Activated CD4-positive, alpha-beta T cell treated with anti-CD3 and anti-CD28 coated beads for 4 hours (primary cell): ENCODE measurements at regions not wholly inside any gene's neighbourhood (a gene's known extent, or its start where the extent isn't known, plus 50 kb on each side); places are given as distances from the start of the nearest gene placed in this dataset.

Experiments used
- DNase-seq, 2 donors: peaks; one replicate each; pipeline ENCODE4 v3.0.0-alpha.2; 2020

DNA sequence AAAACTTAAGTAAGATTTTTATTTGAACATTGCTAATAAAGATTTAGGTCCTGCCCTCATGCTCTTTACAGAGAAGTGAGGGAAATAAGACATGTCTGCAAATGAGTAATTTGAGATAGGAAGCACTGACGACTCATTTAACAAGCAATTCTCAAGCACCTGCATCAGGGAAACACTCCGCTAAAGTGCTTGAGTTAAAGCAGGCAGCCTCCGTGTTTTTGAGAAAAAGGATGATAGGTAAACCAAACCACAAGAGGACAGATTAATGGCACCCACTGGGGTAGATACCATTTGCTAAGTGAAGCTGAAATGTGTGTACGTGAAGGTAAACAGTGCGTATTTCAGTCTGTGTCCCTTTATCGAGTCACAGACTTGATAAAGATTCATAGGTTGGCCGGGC is 184.6 kb upstream of the CARD18 start:
- no peak for DNase-seq

DNA sequence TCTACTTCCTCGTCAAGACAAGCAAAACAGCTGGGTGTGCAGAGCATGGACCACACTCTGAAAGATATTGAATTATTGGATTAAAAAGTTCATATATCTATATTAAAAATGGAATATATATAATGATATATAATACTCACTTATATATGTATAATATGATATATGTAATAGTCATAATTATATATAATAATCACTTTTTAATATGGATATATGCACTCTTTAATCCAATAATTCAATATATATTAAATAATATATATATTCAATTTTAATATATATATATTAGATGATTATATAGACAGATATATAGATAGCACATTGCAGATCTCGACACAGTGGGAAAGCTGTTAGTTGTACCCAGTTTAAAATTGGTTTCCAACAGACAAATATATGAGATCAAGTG is 182.1 kb upstream of the CARD18 start:
- no peak for DNase-seq

DNA sequence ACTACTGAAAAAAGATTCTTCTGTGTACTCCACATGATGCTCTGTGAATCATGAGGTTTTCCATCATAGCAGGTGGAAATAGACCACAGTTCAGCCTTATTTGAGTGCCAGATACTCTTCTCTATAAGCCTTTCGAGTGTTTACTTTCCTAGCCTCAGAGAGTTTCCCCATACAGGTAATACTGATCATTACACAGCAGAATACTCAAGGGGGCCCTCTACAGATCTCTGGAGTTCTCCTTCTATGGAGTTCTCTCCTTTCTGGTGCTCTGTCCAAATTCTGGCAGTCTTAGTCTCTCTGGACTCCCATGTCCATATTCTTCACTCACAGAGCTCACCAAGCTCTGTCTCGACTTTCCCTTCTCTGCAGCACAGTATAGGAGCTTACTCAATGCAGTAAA is 175.7 kb upstream of the CARD18 start:
- DNase-seq, result no peak

DNA sequence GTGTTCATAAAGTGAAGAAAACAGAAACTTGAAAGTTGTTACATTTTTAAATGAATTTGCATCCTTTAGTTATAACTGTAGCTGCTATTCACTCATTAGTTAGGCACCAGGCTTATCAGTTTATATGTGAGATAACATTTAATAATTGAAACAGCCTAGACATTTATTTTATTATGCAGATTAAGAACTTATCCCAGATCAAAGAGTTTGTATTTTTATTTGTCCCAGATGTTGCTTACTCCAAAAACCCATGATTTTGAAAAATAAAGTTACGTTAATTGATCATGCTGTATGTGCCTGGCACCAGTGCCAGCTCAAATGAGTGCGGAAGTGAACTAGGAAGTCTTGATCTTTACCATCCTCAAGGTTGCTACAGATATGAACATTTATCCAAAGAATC is 172.7 kb upstream of the CARD18 start:
- DNase-seq, result no peak

DNA sequence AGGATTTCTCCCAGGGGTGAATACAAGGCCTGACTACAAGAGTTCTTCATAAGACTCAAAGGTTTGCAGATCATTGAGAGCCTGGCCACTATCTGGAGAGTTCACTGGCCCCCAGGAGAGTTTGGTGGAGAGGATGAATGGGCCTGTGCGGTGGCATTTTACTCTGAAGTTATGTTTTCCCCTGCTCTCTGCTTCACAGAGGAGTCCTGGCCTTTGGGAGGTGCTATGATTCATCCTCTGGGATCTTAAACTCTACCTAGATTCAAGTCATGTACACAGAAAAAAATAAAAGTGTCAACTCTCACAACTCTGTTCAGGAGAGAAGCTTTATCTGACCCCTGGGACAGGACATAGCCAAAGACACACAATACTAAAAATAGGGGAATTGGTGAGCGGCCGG is 159.1 kb upstream of the CARD18 start:
- no peak for DNase-seq

DNA sequence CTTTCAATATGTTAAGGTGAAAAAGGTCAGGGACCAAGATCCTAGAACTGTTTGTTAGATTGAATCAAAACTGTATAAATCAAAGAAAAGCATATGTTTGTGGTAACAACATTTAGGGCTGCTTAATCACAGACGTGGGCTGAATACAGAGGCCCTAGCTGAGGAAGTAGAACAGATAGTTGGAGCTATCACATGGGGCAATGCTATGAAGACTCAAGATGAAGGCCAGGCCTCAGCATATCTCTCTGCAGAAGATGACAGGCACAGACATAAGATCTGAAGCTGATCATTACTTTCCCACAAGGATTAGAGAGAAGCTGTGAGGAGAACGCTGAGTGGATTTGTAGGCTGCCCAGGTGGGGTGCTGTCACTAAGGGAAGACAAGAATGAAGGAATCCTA is 158.6 kb upstream of the CARD18 start:
- no peak for DNase-seq

DNA sequence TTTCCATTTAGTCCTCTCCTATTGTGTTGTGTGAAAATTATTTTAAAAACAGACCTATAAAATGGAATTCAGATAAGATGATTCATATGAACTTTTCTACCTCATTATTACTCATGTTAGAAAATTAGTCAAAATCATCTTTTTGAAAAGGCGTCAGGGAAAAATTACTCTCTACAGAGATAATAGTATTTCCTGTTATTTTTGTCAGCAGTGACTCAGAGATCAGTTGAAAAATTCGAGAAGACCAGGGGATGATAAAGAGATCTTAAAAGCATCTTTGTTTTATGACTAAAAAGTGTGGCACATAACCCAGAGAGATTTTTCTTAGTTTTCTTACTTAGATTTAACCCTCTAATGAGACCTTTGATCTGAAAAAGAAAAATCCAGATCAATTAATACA is 157.9 kb upstream of the CARD18 start:
- DNase-seq, result no peak

DNA sequence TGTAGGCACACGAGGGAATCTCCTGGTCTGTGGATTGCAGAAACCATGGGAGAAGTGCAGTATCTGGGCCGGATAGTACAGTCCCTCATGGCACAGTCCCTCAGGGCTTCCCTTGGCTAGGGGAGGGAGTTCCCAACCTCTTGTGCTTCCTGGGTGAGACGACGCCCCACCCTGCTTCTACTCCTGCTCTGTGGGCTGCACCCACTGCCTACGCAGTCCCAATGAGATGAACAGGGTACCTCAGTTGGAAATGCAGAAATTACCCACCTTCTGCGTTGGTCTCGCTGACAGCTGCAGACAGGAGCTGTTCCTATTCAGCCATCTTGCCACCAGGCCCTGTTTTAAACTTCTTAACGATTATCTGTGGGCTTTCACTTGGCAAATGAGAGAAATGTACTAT is 157.2 kb upstream of the CARD18 start:
- no peak for DNase-seq

DNA sequence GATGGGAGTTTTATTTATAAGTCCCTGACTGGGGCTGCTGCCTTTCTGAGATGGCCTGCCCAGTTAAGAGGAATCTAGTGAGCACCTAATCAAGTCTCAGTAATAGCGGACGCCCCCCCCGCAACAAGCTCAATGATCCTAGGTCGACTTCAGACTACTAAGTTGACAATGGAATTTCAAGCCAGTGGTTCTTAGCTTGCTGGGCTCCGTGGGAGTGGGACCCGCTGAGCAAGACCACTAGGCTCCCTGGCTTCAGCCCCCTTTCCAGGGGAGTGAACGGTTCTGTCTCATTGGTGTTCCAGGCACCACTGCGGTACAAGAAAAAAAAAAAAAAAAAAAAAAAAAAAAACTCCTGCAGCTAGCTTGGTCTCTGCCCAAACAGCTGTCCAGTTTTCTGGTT is 156.8 kb upstream of the CARD18 start:
- no peak for DNase-seq

DNA sequence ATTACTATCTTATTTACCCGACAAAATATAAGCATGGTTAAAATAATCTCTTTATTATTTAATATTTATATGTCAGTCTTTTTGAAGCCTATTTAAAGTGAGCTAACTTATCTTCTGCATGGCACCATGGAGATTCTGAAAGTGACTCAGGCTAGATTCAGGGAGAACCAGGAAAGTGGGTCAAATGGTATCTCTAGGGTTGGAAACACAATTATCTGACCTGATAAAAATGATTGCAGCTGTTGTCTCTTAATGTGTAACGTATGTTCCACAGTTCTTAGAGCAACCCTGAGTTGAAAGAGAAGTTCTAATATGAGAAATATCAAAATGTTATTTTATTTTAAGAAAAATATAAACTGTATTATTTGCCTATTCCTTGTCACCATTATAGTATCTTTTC is 143.1 kb upstream of the CARD18 start:
- DNase-seq, result no peak

DNA sequence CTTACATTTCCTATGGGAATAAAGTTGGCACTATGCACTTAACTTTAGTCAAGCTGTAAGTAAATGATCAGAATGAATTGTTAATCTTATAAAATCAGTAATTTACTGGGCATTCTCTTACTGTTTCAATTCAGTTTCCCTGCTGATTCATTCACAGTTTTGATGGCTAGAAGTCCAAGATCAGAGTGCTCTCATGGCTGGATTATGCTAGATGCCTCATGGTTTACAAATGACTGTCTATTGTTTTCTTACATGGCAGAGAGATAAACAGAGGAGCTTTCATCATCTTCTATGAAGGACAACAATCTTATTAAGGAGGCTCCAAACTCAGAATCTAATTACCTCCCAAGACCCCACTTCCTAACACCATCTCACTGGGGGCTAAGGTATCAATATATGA is 135.1 kb upstream of the CARD18 start:
- no peak for DNase-seq

DNA sequence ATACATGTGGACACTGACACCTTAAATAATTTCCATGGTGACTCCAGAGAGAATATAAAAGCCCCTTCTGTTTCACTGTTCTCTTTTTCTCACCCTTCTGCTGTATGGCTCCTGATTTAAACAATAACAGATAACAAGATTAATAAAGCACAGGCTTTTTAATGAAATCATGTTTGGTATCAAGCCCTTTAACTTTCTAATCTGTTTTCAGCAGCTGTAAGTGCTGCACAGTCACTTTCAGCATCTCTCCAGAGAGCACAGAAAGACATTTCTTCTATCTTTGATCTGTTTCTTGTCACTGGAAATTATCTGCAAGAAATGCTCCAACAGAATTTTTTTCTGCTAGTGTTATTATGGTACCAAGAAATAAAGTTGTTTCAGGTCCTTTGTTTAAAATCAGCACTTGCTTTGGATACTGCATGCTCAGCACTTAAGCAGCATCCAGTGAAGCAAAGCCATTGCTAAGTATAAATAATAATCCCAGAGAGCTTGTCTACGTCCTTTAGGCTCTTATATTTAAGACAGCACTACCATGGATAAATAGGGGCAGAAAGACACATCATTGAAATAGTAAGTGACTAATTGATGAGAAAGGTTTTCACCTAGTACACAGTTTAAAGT is 134.2 kb upstream of the CARD18 start:
- no peak for DNase-seq

DNA sequence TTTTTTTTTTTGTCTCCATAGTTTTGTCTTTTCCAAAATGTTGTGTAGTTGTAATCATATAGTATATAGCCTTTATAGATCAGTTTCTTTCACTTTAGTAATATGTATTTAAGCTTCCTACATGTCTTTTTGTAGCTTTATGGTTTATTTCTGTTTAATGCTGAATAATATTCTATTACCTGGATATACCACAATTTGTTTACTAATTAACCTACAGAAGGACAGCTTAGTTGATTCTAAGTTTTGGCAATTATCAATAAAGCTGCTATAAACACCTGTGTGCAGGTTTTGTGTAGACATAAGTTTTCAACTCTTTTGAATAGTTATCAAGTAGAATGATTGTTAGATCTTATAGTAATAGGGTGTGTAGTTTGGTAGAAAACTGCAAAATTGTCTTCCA is 130.3 kb upstream of the CARD18 start:
- DNase-seq, result no peak

DNA sequence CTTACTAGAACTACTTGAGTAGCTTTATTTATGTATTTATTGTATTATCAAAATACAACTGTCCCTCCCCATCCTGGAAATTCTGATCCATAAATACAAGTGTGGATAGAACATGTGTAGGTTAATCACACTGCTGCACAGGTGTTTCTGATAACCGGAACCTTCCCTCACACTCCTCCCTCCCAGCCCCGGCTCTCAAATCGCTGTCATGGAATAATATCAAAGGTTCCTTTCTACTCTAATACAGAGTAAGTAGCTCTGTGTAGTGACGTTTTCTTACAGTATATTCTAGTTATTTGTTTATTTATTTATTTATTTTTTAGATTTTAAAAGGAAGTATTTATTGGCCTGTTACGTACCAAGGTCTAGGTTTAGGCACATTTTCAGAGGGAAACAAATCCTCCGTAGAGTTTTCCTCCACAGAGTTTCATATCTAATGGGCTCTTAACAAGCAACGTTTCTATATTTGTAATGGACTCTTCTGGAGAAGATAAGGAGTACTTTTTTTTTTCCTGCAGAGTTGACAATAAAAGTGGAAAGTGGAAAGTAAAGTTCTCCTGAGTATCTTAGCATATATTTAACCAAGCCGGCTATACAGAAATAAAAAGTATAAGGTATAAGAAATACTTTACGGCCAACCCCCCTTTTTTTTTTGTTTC is 129.0 kb upstream of the CARD18 start:
- no peak for DNase-seq

DNA sequence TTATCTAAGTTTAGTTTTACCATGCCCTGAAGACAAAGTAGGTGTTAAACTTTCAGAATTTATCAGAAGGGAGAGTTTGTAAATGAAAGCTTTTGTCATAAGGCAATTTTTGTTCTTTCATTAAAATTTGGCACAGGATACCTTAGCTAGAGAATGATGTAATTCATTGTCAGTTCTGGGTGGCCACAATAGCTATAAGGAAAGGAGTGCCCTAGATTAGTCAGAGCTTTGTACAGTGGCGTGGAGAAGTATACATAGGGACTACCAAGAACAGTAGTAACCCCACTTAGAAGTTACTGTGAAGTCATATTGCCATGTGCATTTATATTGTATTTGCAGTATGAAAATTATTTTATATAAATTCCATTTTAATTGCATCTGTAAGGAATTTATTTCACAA is 126.3 kb upstream of the CARD18 start:
- no peak for DNase-seq

DNA sequence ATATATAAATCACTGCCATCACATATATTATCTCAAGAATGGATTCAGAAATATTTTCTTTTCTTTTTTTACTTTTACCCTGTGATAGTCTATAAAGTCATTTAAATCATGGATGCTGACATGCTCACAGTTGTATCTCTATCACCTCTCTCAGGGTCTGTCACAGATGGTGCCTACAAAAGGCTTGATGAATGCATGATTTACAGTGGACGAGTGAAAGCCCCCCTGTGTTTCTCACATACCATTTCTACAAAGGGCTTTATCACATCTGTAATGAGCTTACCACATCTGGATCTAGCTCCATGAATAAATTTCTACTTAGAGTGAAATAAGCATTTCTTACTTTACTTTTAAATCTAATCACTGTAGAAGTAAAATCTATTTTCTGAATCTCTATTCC is 121.4 kb upstream of the CARD18 start:
- DNase-seq, result no peak

DNA sequence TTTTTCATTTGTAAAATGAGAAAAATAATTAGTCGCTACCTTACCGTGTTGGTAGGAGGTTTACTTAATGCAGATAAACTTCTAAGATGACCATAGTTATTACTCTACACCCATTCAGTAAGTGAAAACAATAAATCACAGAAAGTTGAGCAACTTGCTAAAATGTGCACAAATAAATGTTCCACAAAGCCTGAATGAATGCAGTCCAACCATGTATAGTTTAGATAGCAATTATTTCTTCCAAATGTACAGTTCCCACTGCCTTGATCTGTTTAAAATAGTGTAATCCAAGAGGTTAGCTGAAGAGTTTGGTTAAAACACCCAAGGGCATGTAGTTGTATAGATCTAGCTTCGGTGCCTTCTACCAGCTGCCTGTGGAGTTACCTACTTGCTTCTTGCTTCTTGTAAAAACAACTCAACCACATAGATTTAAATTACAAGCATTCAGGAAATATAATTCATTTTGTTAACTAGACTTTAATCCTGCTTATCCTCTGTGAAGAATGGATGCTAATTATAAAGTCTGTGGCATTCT is 106.3 kb upstream of the CARD18 start:
- no peak for DNase-seq

DNA sequence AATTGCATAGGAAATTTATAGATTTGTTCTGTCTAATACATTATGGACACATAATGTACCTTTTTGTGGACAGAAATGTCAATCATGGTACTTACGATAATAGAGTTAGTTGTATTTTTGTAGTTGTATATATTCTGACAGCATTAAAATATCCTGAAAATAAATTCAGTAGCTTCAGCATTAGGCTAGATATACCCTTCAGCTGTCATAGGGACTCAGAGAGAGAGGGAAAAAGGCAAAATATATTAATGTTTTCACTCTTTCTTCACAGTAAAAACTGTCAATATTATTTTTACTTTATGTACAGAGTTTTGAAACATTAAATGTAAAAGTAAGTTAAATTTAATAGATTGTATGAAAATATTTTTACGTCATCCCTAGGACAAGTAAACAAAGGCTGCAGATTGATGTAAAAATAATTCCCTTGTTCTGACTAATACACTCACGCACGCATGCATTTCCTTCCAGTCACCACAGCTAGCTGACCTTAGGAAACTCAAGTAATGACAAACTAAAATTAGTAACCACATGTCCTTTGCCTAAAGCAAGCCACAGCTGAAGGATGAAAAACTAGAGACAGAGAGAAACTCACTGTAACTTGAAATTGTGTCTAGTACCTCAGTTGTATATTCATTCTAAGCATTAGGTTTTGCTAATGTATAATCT is 104.7 kb upstream of the CARD18 start:
- DNase-seq, result no peak

DNA sequence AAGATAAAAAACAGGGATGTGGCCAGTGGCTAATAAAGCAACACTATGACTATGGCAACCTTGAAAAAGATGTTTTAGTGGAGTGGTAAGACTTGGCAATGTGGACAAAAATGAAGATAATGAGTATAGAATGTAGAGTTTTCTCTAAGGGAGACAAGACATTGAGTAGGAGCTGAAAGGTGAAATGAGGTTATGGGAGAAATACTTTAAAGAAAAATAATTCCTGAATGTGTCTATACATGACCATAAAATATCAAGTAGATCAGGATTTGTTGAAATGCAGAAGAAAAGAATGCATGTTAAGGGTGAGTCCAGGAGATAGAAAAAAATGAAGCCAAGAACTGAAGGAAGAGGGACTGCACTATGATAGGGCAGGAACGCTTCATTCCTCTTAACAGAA is 101.6 kb upstream of the CARD18 start:
- DNase-seq, result no peak

DNA sequence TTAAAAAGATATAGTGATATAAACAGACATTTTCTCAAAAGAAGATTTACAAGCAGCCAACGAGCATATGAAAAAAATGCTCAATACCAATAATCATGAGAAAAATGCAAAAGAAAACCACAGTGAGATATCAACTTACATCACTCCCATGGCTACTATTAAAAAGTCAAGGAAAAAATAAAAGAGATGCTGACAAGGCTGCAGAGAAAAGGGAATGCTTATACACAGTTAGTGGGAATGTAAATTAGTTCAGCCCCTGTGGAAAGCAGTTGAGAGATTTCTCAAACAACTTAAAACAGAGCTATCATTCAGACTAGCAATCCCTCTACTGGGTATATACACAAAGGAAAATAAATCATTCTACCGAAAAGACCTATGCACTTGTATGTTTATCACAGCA is 97.1 kb upstream of the CARD18 start:
- no peak for DNase-seq

DNA sequence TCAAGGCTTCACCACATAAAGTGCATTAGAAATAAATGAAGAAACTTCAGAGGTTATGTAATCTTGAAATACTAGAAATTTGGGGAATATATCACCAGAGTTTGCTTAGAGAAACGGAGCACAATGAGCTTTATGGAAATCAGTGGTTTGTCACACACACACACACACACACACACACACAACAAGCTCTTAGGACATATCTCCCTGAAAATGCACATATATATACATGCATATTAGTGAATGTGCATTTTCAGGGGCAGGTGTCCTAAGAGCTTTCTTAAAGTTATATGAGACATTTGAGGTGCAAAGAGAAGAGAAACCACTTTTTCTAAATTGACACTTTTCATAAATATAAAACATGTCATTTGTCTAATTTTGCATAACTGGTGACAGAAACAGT is 93.7 kb upstream of the CARD18 start:
- no peak for DNase-seq

DNA sequence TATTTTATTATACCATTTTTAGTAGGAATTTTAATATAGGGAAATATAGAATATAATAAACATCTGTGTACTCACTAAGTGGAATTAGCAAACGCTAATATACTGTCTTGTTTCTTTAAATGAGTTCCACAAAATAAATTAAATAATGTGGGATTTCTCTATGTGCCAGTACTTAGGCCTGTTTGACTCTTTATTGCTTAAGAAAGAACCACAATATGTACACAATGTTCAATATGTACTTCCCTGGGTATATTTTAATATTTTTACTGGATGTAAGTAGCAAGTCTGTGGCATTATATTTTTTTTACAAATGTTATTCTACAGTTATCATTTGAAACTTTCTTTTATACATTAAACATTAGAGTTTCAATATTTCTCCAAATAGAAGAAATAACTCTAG is 92.5 kb upstream of the CARD18 start:
- DNase-seq, result no peak

DNA sequence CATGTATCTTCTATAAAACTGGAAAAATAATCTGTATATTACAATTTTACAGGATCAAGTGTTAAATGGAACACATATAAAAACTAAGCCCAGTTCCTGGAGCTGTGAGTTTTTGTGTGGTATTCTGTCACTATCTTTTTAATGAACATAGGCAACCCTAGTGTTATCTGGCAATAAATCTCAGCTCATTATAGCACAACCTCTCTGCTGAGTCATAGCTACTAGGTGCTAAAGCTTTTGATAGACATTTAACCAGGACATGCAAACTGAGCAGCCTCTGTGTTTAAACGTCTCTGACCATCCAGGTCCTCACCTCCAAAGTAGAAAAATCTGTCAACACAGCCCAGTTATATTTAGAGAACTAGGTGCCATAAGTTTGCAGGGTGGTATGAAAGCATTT is 91.0 kb upstream of the CARD18 start:
- DNase-seq, result no peak

DNA sequence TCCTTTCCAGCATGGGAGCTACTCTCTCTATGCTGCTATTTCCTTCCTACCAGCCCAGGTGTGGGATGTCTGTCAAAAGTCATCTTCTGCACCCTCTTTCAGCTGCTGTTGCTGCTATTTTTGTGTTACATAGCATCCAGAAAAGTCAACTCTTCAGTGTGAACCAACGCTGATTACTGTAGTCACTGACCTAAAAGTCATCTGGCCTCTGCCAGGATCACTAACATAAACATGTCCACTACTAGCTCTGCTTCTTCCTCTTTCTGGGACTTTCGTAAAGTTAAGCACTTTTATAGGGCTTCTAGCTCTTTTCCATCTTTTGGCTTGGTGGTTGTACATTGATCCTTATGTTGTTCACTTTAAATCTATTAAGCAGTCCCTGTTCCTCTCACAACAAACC is 90.2 kb upstream of the CARD18 start:
- no peak for DNase-seq

DNA sequence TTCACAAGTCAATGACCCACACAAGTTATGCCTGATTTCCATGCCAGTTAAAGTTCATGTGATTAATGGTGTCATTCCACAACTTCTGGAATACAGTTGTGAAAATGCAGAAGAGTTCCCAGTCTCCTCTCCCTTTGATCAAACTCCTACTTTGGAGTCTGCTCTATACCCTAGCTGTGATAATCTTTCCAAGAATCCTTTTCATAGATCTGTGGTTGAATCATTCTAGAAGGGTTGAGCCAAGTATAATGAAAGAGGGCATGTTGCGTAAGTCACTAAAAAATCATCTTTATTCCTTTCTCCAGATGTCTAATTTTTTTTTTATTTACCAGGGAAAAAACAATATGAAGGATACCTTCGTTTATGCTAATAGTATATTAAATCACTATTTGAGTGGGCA is 89.7 kb upstream of the CARD18 start:
- no peak for DNase-seq
